Astrocyte (in vitro differentiated cells and primary cell): ENCODE measurements at regions not wholly inside any gene's neighbourhood (a gene's known extent, or its start where the extent isn't known, plus 50 kb on each side); places are given as distances from the start of the nearest gene placed in this dataset.

Source experiments
- DNase-seq: peaks from one replicate; pipeline ENCODE4 v3.0.0-alpha.2; 2010; ENCODE audit warnings: low read depth
- FAIRE-seq: peaks from 2 replicates; lab custom pipeline; 2011; peaks lifted over from hg19 to GRCh38; lab: Jason Lieb, UNC
- H2AFZ ChIP-seq: 2 replicates; pipeline ENCODE4 v1.6.0; 2012; ENCODE audit warnings: low read depth, low read length, inconsistent platforms
- H3K27ac ChIP-seq: 2 replicates; pipeline ENCODE4 v1.5.1; 2011; ENCODE audit warnings: low read depth, low read length, inconsistent platforms
- H3K27me3 ChIP-seq: 2 replicates; pipeline ENCODE4 v1.6.0; 2011; ENCODE audit warnings: low read length, inconsistent platforms; ENCODE audit not compliant: insufficient read depth
- H3K36me3 ChIP-seq: 2 replicates; pipeline ENCODE4 v1.5.1; 2011; ENCODE audit warnings: low read length, inconsistent platforms; ENCODE audit not compliant: insufficient read depth
- H3K4me1 ChIP-seq: 2 replicates; pipeline ENCODE4 v1.5.1; 2011; ENCODE audit warnings: low read length, inconsistent platforms; ENCODE audit not compliant: insufficient read depth
- H3K4me2 ChIP-seq: 2 replicates; pipeline ENCODE4 v1.6.0; 2012; ENCODE audit warnings: low read length, inconsistent platforms
- H3K4me3 ChIP-seq: 2 replicates; pipeline ENCODE4 v1.5.1; 2011; ENCODE audit warnings: low read depth, mild to moderate bottlenecking, low read length, inconsistent platforms; ENCODE audit not compliant: insufficient read depth
- H3K79me2 ChIP-seq: 2 replicates; pipeline ENCODE4 v1.6.0; 2012; ENCODE audit warnings: mild to moderate bottlenecking, low read length, inconsistent platforms; ENCODE audit not compliant: insufficient read depth
- H3K9ac ChIP-seq: 2 replicates; pipeline ENCODE4 v1.6.0; 2012; ENCODE audit warnings: mild to moderate bottlenecking, low read length, inconsistent platforms
- H3K9me3 ChIP-seq: 2 replicates; pipeline ENCODE4 v1.5.1; 2012; ENCODE audit warnings: low read depth, mild to moderate bottlenecking, low read length, inconsistent platforms; ENCODE audit not compliant: insufficient read depth
- H4K20me1 ChIP-seq: 2 replicates; pipeline ENCODE4 v1.6.0; 2012; ENCODE audit warnings: low read length, inconsistent platforms; ENCODE audit not compliant: insufficient read depth
- H3K27ac Mint-ChIP-seq: one replicate; pipeline ENCODE4 v1.8.0; 2021; ENCODE audit warnings: mild to moderate bottlenecking, mixed read lengths; ENCODE audit not compliant: unreplicated experiment
- H3K27me3 Mint-ChIP-seq: one replicate; pipeline ENCODE4 v1.8.0; 2021; ENCODE audit warnings: low read depth, mixed read lengths; ENCODE audit not compliant: unreplicated experiment
- H3K36me3 Mint-ChIP-seq: one replicate; pipeline ENCODE4 v1.8.0; 2021; ENCODE audit warnings: low read depth, mixed read lengths; ENCODE audit not compliant: unreplicated experiment
- H3K4me1 Mint-ChIP-seq: one replicate; pipeline ENCODE4 v1.8.0; 2021; ENCODE audit warnings: low read depth, mixed read lengths; ENCODE audit not compliant: unreplicated experiment
- H3K4me3 Mint-ChIP-seq: one replicate; pipeline ENCODE4 v1.8.0; 2021; ENCODE audit warnings: mild to moderate bottlenecking, moderate library complexity, mixed read lengths; ENCODE audit not compliant: unreplicated experiment
- H3K9me3 Mint-ChIP-seq: one replicate; pipeline ENCODE4 v1.8.0; 2021; ENCODE audit warnings: mild to moderate bottlenecking, mixed read lengths; ENCODE audit not compliant: unreplicated experiment
- EZH2 ChIP-seq: IDR thresholded peaks from 2 replicates; pipeline ENCODE4 v1.6.1; 2012; ENCODE audit warnings: mild to moderate bottlenecking, low read length, inconsistent platforms; ENCODE audit not compliant: insufficient read depth
- TF ChIP-seq, protein P1 (sequence below): IDR thresholded peaks from 2 replicates; pipeline ENCODE4 v1.5.1; 2011; ENCODE audit warnings: low read depth, mild to moderate bottlenecking, inconsistent platforms, low read length, moderate library complexity; ENCODE audit not compliant: insufficient read depth

DNA sequence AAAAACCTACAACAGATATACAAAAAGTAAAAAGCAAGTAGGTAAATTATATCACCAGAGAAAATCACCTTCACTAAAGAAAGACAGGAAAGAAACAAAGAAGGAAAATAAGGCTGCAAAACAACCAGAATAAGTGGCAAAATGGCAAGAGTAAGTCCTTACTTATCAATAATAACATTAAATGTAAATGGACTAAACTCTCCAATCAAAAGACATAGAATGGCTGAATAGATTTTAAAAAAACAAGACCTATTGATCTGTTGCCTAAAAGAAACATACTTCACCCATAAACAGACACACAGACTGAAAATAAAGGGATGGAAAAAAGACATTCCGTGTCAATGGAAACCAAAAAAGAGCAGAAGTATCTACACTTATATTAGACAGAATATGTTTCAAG, 695.7 kb upstream of the FAT3 start:
- Histone ChIP-seq H3K4me3 (no peak overlapping the region), H3K27me3 (no peaks in the 10 kb centered on the region), H3K27ac (no peak overlapping the region), H3K79me2 (no peaks in the 10 kb centered on the region), H4K20me1 (no peaks in the 10 kb centered on the region), H3K4me2 (no peak overlapping the region), H3K9ac (no peak overlapping the region), H3K36me3 (no peaks in the 10 kb centered on the region), H3K4me1 (no peaks in the 10 kb centered on the region), H3K9me3 (no peaks in the 10 kb centered on the region), H2AFZ (no peak overlapping the region)
- DNase-seq (no peak), FAIRE-seq (no peak)
- H3K27me3 Mint-ChIP-seq, result no peaks in the 10 kb centered on the region
- TF ChIP-seq, protein P1, sequence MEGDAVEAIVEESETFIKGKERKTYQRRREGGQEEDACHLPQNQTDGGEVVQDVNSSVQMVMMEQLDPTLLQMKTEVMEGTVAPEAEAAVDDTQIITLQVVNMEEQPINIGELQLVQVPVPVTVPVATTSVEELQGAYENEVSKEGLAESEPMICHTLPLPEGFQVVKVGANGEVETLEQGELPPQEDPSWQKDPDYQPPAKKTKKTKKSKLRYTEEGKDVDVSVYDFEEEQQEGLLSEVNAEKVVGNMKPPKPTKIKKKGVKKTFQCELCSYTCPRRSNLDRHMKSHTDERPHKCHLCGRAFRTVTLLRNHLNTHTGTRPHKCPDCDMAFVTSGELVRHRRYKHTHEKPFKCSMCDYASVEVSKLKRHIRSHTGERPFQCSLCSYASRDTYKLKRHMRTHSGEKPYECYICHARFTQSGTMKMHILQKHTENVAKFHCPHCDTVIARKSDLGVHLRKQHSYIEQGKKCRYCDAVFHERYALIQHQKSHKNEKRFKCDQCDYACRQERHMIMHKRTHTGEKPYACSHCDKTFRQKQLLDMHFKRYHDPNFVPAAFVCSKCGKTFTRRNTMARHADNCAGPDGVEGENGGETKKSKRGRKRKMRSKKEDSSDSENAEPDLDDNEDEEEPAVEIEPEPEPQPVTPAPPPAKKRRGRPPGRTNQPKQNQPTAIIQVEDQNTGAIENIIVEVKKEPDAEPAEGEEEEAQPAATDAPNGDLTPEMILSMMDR, result no peak
- no peak for TF ChIP-seq EZH2
- no peaks in the 10 kb centered on the region for H3K4me1 Mint-ChIP-seq
- peaks cover 10% of the 10 kb centered on the region for H3K9me3 Mint-ChIP-seq
- no peak overlapping the region for H3K4me3 Mint-ChIP-seq
- no peaks in the 10 kb centered on the region for H3K36me3 Mint-ChIP-seq
- H3K27ac Mint-ChIP-seq, result no peak overlapping the region

DNA sequence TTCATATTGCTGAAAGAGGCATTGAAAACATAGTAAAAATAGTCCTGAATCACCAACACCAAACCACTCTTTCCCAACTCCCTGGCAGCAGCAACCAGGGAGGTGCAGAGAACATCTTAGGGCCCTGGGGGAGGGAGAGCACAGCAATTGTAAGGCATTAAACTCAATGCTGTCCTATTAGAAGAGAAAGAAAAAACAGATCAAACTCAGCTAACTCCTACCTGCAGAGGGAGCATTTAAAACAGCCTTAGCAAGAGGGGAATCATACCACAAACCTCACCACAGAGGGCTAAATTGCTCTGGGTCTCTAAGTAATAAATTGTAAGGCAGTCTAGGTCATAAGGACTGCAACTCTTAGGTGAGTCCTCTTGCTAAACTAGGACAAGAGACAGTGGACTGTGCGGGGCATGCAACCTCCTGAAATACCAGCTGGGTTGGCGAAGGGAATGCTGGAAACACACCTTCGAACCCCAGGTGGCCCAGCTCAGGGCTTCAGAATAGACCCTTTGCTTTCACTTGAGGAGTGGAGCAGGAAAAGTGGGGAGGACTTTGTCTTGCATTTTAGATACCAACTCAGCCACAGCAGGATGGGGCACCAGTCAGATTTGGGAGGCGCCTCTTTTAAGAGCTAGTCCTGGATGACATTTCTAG, 697.1 kb upstream of the FAT3 start:
- no peaks in the 10 kb centered on the region for H3K27me3 Mint-ChIP-seq
- Histone ChIP-seq H3K4me3 (no peak overlapping the region), H3K27ac (no peak overlapping the region), H2AFZ (no peak overlapping the region), H3K9ac (no peak overlapping the region), H3K9me3 (no peaks in the 10 kb centered on the region), H4K20me1 (no peaks in the 10 kb centered on the region), H3K27me3 (no peaks in the 10 kb centered on the region), H3K4me1 (no peaks in the 10 kb centered on the region), H3K36me3 (no peaks in the 10 kb centered on the region), H3K79me2 (no peaks in the 10 kb centered on the region), H3K4me2 (no peak overlapping the region)
- peaks cover 8% of the 10 kb centered on the region for H3K9me3 Mint-ChIP-seq
- no peaks in the 10 kb centered on the region for H3K4me1 Mint-ChIP-seq
- H3K4me3 Mint-ChIP-seq, result no peak overlapping the region
- no peak overlapping the region for H3K27ac Mint-ChIP-seq
- DNase-seq, result no peak
- no peak for FAIRE-seq
- no peak for TF ChIP-seq EZH2
- TF ChIP-seq, protein P1, result no peak
- no peaks in the 10 kb centered on the region for H3K36me3 Mint-ChIP-seq

DNA sequence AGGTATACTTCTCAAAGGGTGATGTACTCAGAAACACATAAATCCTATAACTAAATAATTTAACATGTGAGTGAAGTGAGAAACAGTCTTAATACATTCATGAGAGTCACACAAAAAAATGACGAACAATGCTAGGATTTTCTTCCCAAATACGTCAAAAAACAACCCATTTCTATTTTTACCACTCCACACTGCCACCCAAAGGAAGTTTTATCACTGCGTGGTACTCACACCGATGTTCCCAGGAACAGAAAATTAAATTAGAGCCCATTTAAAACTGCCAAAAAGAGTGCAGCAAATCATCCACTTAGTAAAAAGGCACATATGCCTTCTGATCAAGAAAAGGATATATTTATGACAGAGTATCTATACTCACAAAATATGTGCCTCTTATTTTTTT, 710.9 kb upstream of the FAT3 start:
- no peaks in the 10 kb centered on the region for H3K79me2 ChIP-seq
- no peaks in the 10 kb centered on the region for H3K4me1 Mint-ChIP-seq
- no peak overlapping the region for H3K4me3 ChIP-seq
- no peak overlapping the region for H2AFZ ChIP-seq
- H3K4me1 ChIP-seq, result no peaks in the 10 kb centered on the region
- no peaks in the 10 kb centered on the region for H4K20me1 ChIP-seq
- H3K27me3 Mint-ChIP-seq, result no peaks in the 10 kb centered on the region
- H3K9me3 ChIP-seq, result no peaks in the 10 kb centered on the region
- no peak for FAIRE-seq
- no peak overlapping the region for H3K9ac ChIP-seq
- no peak overlapping the region for H3K27ac Mint-ChIP-seq
- no peak overlapping the region for H3K4me3 Mint-ChIP-seq
- no peaks in the 10 kb centered on the region for H3K9me3 Mint-ChIP-seq
- H3K4me2 ChIP-seq, result no peak overlapping the region
- DNase-seq, result no peak
- H3K27me3 ChIP-seq, result no peaks in the 10 kb centered on the region
- H3K27ac ChIP-seq, result no peak overlapping the region
- TF ChIP-seq, protein P1, result peak; percentile 24
- no peak for TF ChIP-seq EZH2
- H3K36me3 Mint-ChIP-seq, result no peaks in the 10 kb centered on the region
- no peaks in the 10 kb centered on the region for H3K36me3 ChIP-seq
